NCI-H146 treated with DMSO at 0.1 percent for 48 hours (cell line): ENCODE measurements at regions not wholly inside any gene's neighbourhood (a gene's known extent, or its start where the extent isn't known, plus 50 kb on each side); places are given as distances from the start of the nearest gene placed in this dataset.
"Not testable (repeated sequence)": the region's sequence is repeated elsewhere in the genome, so short reads cannot be mapped to it uniquely, and the experiment has no call there.

Experiments used
- DNase-seq: peaks from one replicate; lab custom pipeline; 2025; ENCODE audit not compliant: unreplicated experiment; lab: John Stamatoyannopoulos, UW

GRCh38 chr4:18630218-18631110 is 608.9 kb upstream of the LCORL start:
- no peak for DNase-seq

GRCh38 chr4:18627447-18628005 is 606.0 kb upstream of the LCORL start:
- no peak for DNase-seq

- no peak for DNase-seq
Measured at GRCh38 chr4:18626996-18627395, 605.4 kb upstream of the LCORL start.

GRCh38 chr4:18626366-18626765 is 604.8 kb upstream of the LCORL start:
- DNase-seq: no peak

- DNase-seq: no peak
Measured at GRCh38 chr4:18621186-18621585, 599.6 kb upstream of the LCORL start.

GRCh38 chr4:18616720-18617119 is 595.2 kb upstream of the LCORL start:
- no peak for DNase-seq

- DNase-seq: no peak
Measured at GRCh38 chr4:18611026-18611425, 589.5 kb upstream of the LCORL start.

- no peak for DNase-seq
Measured at GRCh38 chr4:18608908-18609533, 587.5 kb upstream of the LCORL start.

- not testable (repeated sequence) for DNase-seq
Measured at GRCh38 chr4:18602610-18603009, 581.1 kb upstream of the LCORL start.

GRCh38 chr4:18593297-18594002 is 571.9 kb upstream of the LCORL start:
- DNase-seq: peak; percentile 44

- no peak for DNase-seq
Measured at GRCh38 chr4:18582841-18583240, 561.3 kb upstream of the LCORL start.

- no peak for DNase-seq
Measured at GRCh38 chr4:18578307-18578706, 556.8 kb upstream of the LCORL start.

- no peak for DNase-seq
Measured at GRCh38 chr4:18572481-18572880, 550.9 kb upstream of the LCORL start.

- DNase-seq: peak; percentile 65
Measured at GRCh38 chr4:18571301-18571761, 549.8 kb upstream of the LCORL start.

GRCh38 chr4:18570370-18570769 is 548.8 kb upstream of the LCORL start:
- DNase-seq: no peak

- no peak for DNase-seq
Measured at GRCh38 chr4:18568600-18568999, 547.0 kb upstream of the LCORL start.

- DNase-seq: no peak
Measured at GRCh38 chr4:18566970-18567799, 545.6 kb upstream of the LCORL start.

GRCh38 chr4:18559492-18559891 is 537.9 kb upstream of the LCORL start:
- no peak for DNase-seq

GRCh38 chr4:18556402-18556801 is 534.8 kb upstream of the LCORL start:
- no peak for DNase-seq

- DNase-seq: no peak
Measured at GRCh38 chr4:18540349-18540748, 518.8 kb upstream of the LCORL start.

GRCh38 chr4:18538121-18538520 is 516.6 kb upstream of the LCORL start:
- no peak for DNase-seq
